Astrocyte (in vitro differentiated cells and primary cell): ENCODE measurements at regions not wholly inside any gene's neighbourhood (a gene's known extent, or its start where the extent isn't known, plus 50 kb on each side); places are given as distances from the start of the nearest gene placed in this dataset.

Source experiments
- CTCF ChIP-seq: IDR thresholded peaks from 2 replicates; pipeline ENCODE4 v1.5.1; 2011; ENCODE audit warnings: low read depth, mild to moderate bottlenecking, inconsistent platforms, low read length, moderate library complexity; ENCODE audit not compliant: insufficient read depth
- EZH2 ChIP-seq: IDR thresholded peaks from 2 replicates; pipeline ENCODE4 v1.6.1; 2012; ENCODE audit warnings: mild to moderate bottlenecking, low read length, inconsistent platforms; ENCODE audit not compliant: insufficient read depth

DNA sequence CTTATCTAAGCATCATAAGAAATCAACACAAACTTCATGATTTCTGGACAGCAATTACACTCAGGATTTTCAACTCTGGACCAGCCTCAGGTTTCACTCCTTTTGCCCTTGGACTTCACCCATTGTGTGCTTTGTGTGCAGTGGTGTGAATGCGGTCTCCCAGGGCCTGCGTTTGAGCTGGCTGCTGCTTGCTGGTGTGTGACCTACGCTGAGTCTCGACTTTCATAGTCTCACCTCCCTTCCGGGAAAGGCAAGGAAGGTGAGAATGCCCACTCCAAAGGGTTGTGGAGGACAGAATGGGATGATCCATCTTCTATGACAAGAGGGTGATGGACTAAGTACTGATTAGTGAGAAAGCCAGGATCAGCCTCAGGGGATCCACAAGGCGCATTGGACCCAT is 228.8 kb downstream of the C12orf75 start:
- TF ChIP-seq CTCF (no peak), EZH2 (no peak)
